ENCODE measurements at regions not wholly inside any gene's neighbourhood (a gene's known extent, or its start where the extent isn't known, plus 50 kb on each side); places are given as distances from the start of the nearest gene placed in this dataset.

- no peak overlapping the region for H3K4me3 ChIP-seq (ENCODE audit: low read depth, low read length)
- TF ChIP-seq CTCF (IDR thresholded peaks at IDR 0.05; ENCODE audit: low read depth, low read length), result no peak
Observed at GRCh38 chr3:168327856-168328255, 232.1 kb upstream of the GOLIM4 start.

- H3K4me3 ChIP-seq (ENCODE audit: low read depth, low read length), result no peak overlapping the region
- TF ChIP-seq CTCF (IDR thresholded peaks at IDR 0.05; ENCODE audit: low read depth, low read length), result no peak
Observed at GRCh38 chr3:168325684-168326083, 230.0 kb upstream of the GOLIM4 start.

GRCh38 chr3:168322941-168323340, 227.2 kb upstream of the GOLIM4 start:
- TF ChIP-seq CTCF (IDR thresholded peaks at IDR 0.05; ENCODE audit: low read depth, low read length), result no peak

GRCh38 chr3:168314166-168314565, 218.4 kb upstream of the GOLIM4 start:
- H3K4me3 ChIP-seq (ENCODE audit: low read depth, low read length), result no peak overlapping the region
- TF ChIP-seq CTCF (IDR thresholded peaks at IDR 0.05; ENCODE audit: low read depth, low read length), result no peak

More at GRCh38 chr3:168322941-168323340, 227.2 kb upstream of the GOLIM4 start:
- no peak overlapping the region for H3K4me3 ChIP-seq (ENCODE audit: low read depth, low read length)

GRCh38 chr3:168312984-168313383, 217.3 kb upstream of the GOLIM4 start:
- TF ChIP-seq CTCF (IDR thresholded peaks at IDR 0.05; ENCODE audit: low read depth, low read length), result no peak
- H3K4me3 ChIP-seq (ENCODE audit: low read depth, low read length), result no peak overlapping the region

GRCh38 chr3:168307893-168308292, 212.2 kb upstream of the GOLIM4 start:
- H3K4me3 ChIP-seq (ENCODE audit: low read depth, low read length), result no peak overlapping the region
- TF ChIP-seq CTCF (IDR thresholded peaks at IDR 0.05; ENCODE audit: low read depth, low read length), result no peak

GRCh38 chr3:168295027-168295426, 199.3 kb upstream of the GOLIM4 start:
- no peak for TF ChIP-seq CTCF (IDR thresholded peaks at IDR 0.05; ENCODE audit: low read depth, low read length)
- H3K4me3 ChIP-seq (ENCODE audit: low read depth, low read length), result no peak overlapping the region
